Adrenal gland (tissue), 9 donors: ENCODE measurements at regions not wholly inside any gene's neighbourhood (a gene's known extent, or its start where the extent isn't known, plus 50 kb on each side); places are given as distances from the start of the nearest gene placed in this dataset.

Experiments used
- DNase-seq, 7 donors: peaks; one replicate each; pipeline ENCODE4 v3.0.0-alpha.2; 2019 to 2020
- H3K27ac ChIP-seq, 5 donors: fragments of 200-600 bp; sonication (generic) in 4 of 5; 1 replicate in 3 of 5; 2 replicates in 2 of 5; pipeline versions ENCODE4 v1.5.1 to v1.8.0; 2016 to 2020; ENCODE audit warnings: mild to moderate bottlenecking in 1 of 5
- H3K27me3 ChIP-seq: fragments of 200-600 bp; 2 replicates; pipeline ENCODE4 v1.8.0; 2021
- H3K36me3 ChIP-seq, 2 donors: fragments of 200-600 bp; replicated peaks in 1 of 2; 1 replicate in 1 of 2; 2 replicates in 1 of 2; pipeline versions ENCODE4 v1.5.1 to v1.8.0; 2018 to 2022
- H3K4me1 ChIP-seq, 2 donors: fragments of 200-600 bp; replicated peaks in 1 of 2; 1 replicate in 1 of 2; 2 replicates in 1 of 2; pipeline versions ENCODE4 v1.5.1 to v1.8.0; 2018 to 2021
- H3K4me3 ChIP-seq, 4 donors: fragments of 200-600 bp; sonication (generic) in 3 of 4; one replicate each; pipeline ENCODE4 v1.5.1; 2016 to 2018
- H3K9me3 ChIP-seq, 3 donors: fragments of 200-600 bp; sonication (generic) in 1 of 3; replicated peaks in 1 of 3; 1 replicate in 2 of 3; 2 replicates in 1 of 3; pipeline versions ENCODE4 v1.5.1 to v1.8.0; 2016 to 2021
- POLR2A ChIP-seq, 2 donors: fragments of 450-650 bp; IDR thresholded peaks; one replicate each; pipeline ENCODE4 v1.6.1; 2017; ENCODE audit warnings: antibody characterized with exemption in 2 of 2, mild to moderate bottlenecking in 2 of 2, moderate library complexity in 1 of 2
- WGBS, 4 donors: extraction: QIAGEN DNeasy Blood & Tissue Kit in 2 of 4; methylation state at CpG; one replicate each; pipeline versions ENCODE4 v1.1.5 to v1.1.7; 2013 to 2017; 5-methylcytosine and 5-hydroxymethylcytosine counted together
- intact Hi-C, 2 donors: fragments of 100-400 bp; cut with DNase I; formaldehyde crosslinking; loops; one replicate each; pipeline versions ENCODE4 v1.14.1 to v1.15.0; 2022 to 2023
- TF ChIP-seq, protein P1 (sequence below), 6 experiments: fragments of 450-650 bp in 4 of 6; fragments of 200-600 bp in 2 of 6; sonication (generic) in 1 of 6; IDR thresholded peaks; 1 replicate in 5 of 6; 2 replicates in 1 of 6; pipeline versions ENCODE4 v1.5.1 to v1.8.0; 2016 to 2021; ENCODE audit warnings: antibody characterized with exemption in 6 of 6, mild to moderate bottlenecking in 2 of 6, moderate library complexity in 1 of 6
- donor health status: healthy with polysubstance abuse.
- donor health status: Bipolar disorder and iron deficiency.
- donor health status: DM: yes; HTN: yes; CAD: no.
- donor health status: DM: no; HTN: no; CAD: no.
- donor health status: DM: no; HTN: no; CAD: no.

- 87 to 95% (median 92%) methylated on average over 5 of the region's 5 CpGs for WGBS, 4 donors
- Histone ChIP-seq H3K36me3 (no peaks in the 10 kb centered on the region), H3K4me3 (no peak overlapping the region), H3K27ac (no peak overlapping the region), H3K27me3 (no peaks in the 10 kb centered on the region), H3K9me3 (no peaks in the 10 kb centered on the region), H3K4me1 (no peaks in the 10 kb centered on the region)
- intact Hi-C loops, result no loop called here
- DNase-seq, result no peak
- no peak for TF ChIP-seq POLR2A (IDR thresholded peaks at IDR 0.05)
- TF ChIP-seq, protein P1, sequence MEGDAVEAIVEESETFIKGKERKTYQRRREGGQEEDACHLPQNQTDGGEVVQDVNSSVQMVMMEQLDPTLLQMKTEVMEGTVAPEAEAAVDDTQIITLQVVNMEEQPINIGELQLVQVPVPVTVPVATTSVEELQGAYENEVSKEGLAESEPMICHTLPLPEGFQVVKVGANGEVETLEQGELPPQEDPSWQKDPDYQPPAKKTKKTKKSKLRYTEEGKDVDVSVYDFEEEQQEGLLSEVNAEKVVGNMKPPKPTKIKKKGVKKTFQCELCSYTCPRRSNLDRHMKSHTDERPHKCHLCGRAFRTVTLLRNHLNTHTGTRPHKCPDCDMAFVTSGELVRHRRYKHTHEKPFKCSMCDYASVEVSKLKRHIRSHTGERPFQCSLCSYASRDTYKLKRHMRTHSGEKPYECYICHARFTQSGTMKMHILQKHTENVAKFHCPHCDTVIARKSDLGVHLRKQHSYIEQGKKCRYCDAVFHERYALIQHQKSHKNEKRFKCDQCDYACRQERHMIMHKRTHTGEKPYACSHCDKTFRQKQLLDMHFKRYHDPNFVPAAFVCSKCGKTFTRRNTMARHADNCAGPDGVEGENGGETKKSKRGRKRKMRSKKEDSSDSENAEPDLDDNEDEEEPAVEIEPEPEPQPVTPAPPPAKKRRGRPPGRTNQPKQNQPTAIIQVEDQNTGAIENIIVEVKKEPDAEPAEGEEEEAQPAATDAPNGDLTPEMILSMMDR (IDR thresholded peaks at IDR 0.05), result no peak
These were observed 290.5 kb upstream of the ZFP64 start for GRCh38 chr20:52482044-52482443.

GRCh38 chr20:52481443-52481842 is 289.9 kb upstream of the ZFP64 start:
- TF ChIP-seq POLR2A (IDR thresholded peaks at IDR 0.05), result no peak
- TF ChIP-seq, protein P1 (IDR thresholded peaks at IDR 0.05), result no peak
- no peaks in the 10 kb centered on the region for H3K27me3 ChIP-seq
- H3K4me1 ChIP-seq, result no peaks in the 10 kb centered on the region
- H3K4me3 ChIP-seq, result no peak overlapping the region
- no peak overlapping the region for H3K27ac ChIP-seq
- H3K9me3 ChIP-seq, result no peaks in the 10 kb centered on the region
- 47 to 63% (median 58%) methylated on average over 3 of the region's 3 CpGs for WGBS, 4 donors
- intact Hi-C loops, result no loop called here
- DNase-seq, result no peak
- H3K36me3 ChIP-seq, result no peaks in the 10 kb centered on the region

DNA sequence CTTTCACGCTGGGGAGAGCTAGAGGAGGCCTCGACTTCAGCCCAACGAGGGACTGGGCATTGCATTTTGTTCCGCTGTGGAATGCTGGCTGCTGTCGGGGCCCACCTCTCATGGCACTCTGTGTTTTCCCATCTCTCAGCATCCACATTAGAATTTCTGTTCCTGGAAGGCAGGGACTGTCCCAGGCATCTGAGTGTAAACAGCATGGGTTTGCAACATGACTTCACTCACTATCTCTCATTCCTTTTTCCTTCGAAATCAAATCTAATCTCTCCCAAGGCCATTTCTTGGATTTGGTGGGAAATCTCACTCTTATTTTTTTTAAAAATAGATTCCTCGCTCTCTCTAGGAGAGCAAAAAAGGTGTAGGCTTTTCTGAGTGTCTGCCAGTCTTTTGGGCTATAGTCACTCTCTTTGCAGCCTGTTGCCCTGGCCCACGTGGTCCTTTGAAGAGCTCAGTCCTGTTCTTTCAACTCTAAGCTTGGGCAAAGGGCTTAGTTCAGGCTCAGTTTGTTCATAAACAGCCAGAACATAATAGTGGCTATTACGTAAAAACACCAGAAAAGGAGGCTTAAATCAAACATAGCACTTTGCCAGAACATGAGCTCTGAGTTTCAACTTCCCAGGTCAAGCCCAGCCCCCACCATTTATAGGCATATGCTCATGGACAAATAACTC is 284.6 kb upstream of the ZFP64 start:
- Histone ChIP-seq H3K27ac (no peak overlapping the region), H3K4me1 (no peaks in the 10 kb centered on the region), H3K36me3 (no peaks in the 10 kb centered on the region), H3K9me3 (no peaks in the 10 kb centered on the region), H3K4me3 (no peak overlapping the region), H3K27me3 (no peaks in the 10 kb centered on the region)
- 77 to 83% (median 80%) methylated on average over 8 to 9 of the region's 9 CpGs for whole genome bisulfite sequencing, 4 donors
- TF ChIP-seq POLR2A (IDR thresholded peaks at IDR 0.05), result no peak
- TF ChIP-seq, protein P1 (IDR thresholded peaks at IDR 0.05), result no peak
- no peak for DNase-seq
- intact Hi-C loops, result no loop called here

DNA sequence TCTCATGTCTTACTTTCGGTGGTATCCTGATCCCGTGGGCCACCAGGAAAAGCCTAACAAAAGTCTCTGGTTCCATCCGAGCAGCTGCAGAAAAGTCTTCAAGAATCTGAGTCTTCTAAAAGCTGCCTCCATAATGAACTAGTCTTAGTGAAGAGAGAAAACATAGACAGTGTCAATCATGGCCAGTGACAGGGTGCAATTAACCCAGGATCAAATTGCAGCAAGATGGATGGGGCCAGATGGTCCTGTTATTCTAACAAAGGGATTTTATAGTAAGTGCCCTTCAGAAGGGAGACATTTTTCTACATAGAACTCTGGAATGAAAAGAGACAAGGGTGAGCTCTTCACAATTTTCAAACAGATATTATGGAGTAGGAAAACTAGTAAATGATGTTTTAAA is 281.6 kb upstream of the ZFP64 start:
- TF ChIP-seq POLR2A (IDR thresholded peaks at IDR 0.05), result no peak
- TF ChIP-seq, protein P1 (IDR thresholded peaks at IDR 0.05), result no peak
- H3K4me3 ChIP-seq, result no peak overlapping the region
- no peak for DNase-seq
- no peaks in the 10 kb centered on the region for H3K27me3 ChIP-seq
- H3K4me1 ChIP-seq, result no peaks in the 10 kb centered on the region
- no peaks in the 10 kb centered on the region for H3K36me3 ChIP-seq
- H3K27ac ChIP-seq, result no peak overlapping the region
- intact Hi-C loops, result no loop called here
- H3K9me3 ChIP-seq, result no peaks in the 10 kb centered on the region
- WGBS, 4 donors, result 44 to 64% (median 61%) methylated on average over 3 of the region's 3 CpGs
